IgD-negative memory B cell (primary cell): ENCODE measurements at regions not wholly inside any gene's neighbourhood (a gene's known extent, or its start where the extent isn't known, plus 50 kb on each side); places are given as distances from the start of the nearest gene placed in this dataset.

Source experiments
- H3K27ac Mint-ChIP-seq, 3 donors: one replicate each; pipeline ENCODE4 v1.8.0; 2020 to 2022; ENCODE audit warnings: mild to moderate bottlenecking in 3 of 3, mixed read lengths in 3 of 3, moderate library complexity in 1 of 3
- H3K27me3 Mint-ChIP-seq: one replicate; pipeline ENCODE4 v1.8.0; 2021; ENCODE audit warnings: mixed read lengths
- H3K36me3 Mint-ChIP-seq: one replicate; pipeline ENCODE4 v1.8.0; 2020; ENCODE audit warnings: mild to moderate bottlenecking, mixed read lengths
- H3K4me1 Mint-ChIP-seq, 3 donors: one replicate each; pipeline ENCODE4 v1.8.0; 2020 to 2022; ENCODE audit warnings: mixed read lengths in 3 of 3, mild to moderate bottlenecking in 1 of 3
- H3K4me3 Mint-ChIP-seq, 4 donors: one replicate each; pipeline ENCODE4 v1.8.0; 2020 to 2022; ENCODE audit warnings: mild to moderate bottlenecking in 4 of 4, mixed read lengths in 4 of 4, moderate library complexity in 3 of 4
- H3K9me3 Mint-ChIP-seq, 3 donors: one replicate each; pipeline ENCODE4 v1.8.0; 2020 to 2021; ENCODE audit warnings: mixed read lengths in 3 of 3, mild to moderate bottlenecking in 1 of 3

DNA sequence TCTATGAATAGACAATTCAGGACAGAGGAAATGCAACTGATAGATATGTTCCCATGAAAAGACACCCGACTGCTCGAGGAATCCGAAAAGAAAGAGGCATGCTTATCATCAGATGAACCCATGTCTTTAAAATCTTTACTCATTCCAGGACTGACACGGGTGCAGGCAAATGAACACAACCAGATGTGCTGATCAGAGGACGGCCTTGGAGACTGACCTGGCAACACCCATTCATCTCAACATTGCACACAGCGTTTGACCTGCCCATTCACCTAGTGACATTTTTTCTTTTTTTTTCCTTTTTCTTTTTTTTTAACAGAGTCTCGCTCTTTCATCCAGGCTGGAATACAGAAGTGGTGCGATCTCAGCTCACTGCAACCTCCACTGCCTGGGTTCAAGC, 377.5 kb downstream of the EIPR1 start:
- peaks cover 0 to 6% (median 0%) of the 10 kb centered on the region in 3 donors for H3K4me1 Mint-ChIP-seq
- H3K36me3 Mint-ChIP-seq = no peaks in the 10 kb centered on the region
- H3K4me3 Mint-ChIP-seq = no peak overlapping the region
- peaks cover 0 to 2% (median 0%) of the 10 kb centered on the region in 3 donors for H3K9me3 Mint-ChIP-seq
- H3K27me3 Mint-ChIP-seq = peaks cover under 1% of the 10 kb centered on the region
- no peak overlapping the region for H3K27ac Mint-ChIP-seq

DNA sequence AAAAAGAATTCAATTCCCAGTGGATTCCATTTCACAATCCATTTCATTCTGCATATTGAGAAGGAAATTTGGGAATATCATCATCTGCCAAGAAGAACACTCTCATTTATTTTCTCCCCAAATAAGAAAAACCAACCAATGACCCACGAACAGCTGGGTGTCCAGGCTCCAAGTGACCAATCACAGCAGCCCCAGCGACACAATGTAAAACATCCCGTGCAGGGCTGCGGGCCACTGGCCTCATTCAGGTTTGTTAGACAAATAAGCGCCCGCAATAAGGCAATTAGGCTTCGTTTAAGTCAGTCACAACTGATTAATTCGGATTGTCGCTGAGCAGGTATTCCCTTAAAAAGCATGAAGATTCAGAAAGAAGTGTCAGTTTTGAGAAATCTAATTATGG, 378.6 kb downstream of the EIPR1 start:
- Mint-ChIP-seq H3K4me1 (peaks cover 0 to 6% (median 0%) of the 10 kb centered on the region in 3 donors), H3K36me3 (no peaks in the 10 kb centered on the region), H3K4me3 (no peak overlapping the region), H3K27me3 (peaks cover 2% of the 10 kb centered on the region), H3K27ac (no peak overlapping the region), H3K9me3 (no peaks in the 10 kb centered on the region)

DNA sequence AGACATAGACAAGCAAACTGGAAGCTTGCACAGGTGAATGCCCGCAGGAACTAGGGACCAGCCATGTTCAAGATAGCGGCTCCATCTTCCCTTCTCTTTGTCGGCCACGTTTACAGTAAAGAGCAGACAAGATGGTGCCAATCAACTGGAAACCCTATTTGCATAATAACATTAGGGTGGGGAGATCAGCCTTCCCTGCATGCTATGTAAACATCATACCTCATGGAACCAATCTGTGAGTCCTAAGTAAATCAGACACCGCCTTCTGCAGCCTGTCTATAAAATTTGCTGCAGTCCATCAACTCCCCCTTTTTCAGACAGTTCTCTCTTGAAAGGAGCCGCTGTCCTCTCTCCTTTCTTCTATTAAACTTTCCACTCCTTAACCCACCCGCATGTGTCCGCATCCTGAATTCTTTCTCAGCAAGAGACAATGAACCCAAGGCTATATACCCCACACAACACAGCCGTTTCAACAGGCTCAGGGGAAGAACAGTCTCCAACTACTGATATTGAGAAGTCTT, 384.4 kb downstream of the EIPR1 start:
- peaks cover 2% of the 10 kb centered on the region for H3K27me3 Mint-ChIP-seq
- H3K36me3 Mint-ChIP-seq = no peaks in the 10 kb centered on the region
- H3K27ac Mint-ChIP-seq = no peak overlapping the region
- peaks cover 0 to 5% (median 3%) of the 10 kb centered on the region in 3 donors for H3K9me3 Mint-ChIP-seq
- H3K4me3 Mint-ChIP-seq = no peak overlapping the region
- H3K4me1 Mint-ChIP-seq = peaks cover 0 to 1% (median 0%) of the 10 kb centered on the region in 3 donors

DNA sequence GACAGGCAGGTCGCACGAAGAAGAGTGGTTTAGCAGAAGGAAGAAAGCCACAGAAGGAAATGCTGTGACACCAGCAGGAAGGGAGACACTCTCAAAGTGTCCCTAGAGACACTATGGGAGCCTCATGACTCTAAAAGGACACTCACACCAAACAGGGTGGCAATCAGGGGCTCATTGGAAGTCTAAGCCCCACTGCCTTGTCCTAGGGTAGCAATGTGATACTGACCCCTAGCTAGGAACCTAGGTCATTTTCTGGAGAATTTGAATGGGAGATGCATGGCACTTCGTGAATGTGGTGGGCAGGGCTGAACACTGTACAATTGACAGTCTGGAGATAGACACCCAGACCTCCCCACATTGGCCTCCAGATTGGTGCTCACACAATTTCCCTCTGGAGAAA, 385.0 kb downstream of the EIPR1 start:
- Mint-ChIP-seq H3K27me3 (peaks cover 2% of the 10 kb centered on the region), H3K4me3 (no peak overlapping the region), H3K9me3 (peaks cover 0 to 8% (median 6%) of the 10 kb centered on the region in 3 donors), H3K4me1 (peaks cover 0 to 1% (median 0%) of the 10 kb centered on the region in 3 donors), H3K27ac (no peak overlapping the region), H3K36me3 (no peaks in the 10 kb centered on the region)

DNA sequence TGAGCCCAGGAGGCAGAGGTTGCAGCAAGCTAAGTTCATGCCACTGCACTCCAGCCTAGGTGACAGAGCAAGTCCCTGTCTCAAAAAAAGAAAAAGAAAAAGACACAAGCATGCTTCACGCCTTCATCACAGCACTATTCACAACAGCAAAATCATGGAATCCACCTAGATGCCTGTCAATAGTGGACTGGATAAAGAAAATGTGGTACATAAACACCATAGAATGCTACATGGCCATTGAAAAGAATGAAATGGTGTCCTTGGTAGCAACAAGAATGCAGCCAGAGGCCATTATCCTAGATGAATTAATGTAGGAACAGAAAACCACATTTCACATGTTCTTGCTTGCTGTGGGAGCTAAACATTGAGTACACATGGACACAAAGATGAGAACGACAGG, 392.6 kb downstream of the EIPR1 start:
- Mint-ChIP-seq H3K9me3 (peaks cover 0 to 15% (median 10%) of the 10 kb centered on the region in 3 donors), H3K27me3 (no peaks in the 10 kb centered on the region), H3K4me1 (no peaks in the 10 kb centered on the region), H3K36me3 (no peaks in the 10 kb centered on the region), H3K27ac (no peak overlapping the region), H3K4me3 (no peak overlapping the region)

DNA sequence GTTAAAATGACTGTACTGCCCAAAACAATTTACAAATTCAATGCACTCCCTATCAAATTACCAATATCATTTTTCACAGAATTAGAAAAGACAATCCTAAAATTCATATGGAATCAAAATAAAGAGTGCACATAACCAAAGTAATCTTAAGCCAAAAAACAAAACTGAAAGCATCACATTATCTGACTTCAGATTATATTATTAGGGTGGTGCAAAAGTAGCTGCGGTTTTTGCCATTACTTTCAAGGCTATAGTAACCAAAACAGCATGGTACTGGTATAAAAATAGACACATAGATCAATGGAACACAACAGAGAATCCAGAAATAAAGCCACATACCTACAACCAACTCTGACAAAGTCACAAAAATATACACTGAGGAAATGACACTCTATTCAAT, 396.6 kb downstream of the EIPR1 start:
- Mint-ChIP-seq H3K36me3 (no peaks in the 10 kb centered on the region), H3K27me3 (no peaks in the 10 kb centered on the region), H3K27ac (no peak overlapping the region), H3K9me3 (peaks cover 5 to 10% (median 6%) of the 10 kb centered on the region in 3 donors), H3K4me3 (no peak overlapping the region), H3K4me1 (no peaks in the 10 kb centered on the region)

DNA sequence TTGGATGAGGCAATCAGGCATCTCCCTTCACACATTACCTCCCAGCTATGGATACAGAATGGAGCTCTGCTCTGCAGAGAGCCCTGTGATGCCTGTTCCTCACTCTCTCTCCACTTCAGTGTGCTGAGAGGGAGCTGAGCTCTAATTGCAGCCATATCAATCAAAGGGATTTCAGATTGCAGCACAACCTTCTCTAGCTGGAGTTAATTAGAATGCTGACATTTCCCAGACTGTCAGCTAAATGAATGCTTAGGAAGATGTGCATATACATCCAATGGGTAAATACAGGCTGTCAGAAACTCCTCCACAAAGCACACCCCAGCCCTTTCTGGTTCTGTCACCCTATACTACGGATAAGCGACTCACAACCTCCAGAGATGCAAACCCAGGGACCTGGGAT, 402.6 kb downstream of the EIPR1 start:
- H3K4me3 Mint-ChIP-seq = no peak overlapping the region
- H3K27ac Mint-ChIP-seq = no peak overlapping the region
- H3K36me3 Mint-ChIP-seq = no peaks in the 10 kb centered on the region
- H3K4me1 Mint-ChIP-seq = no peaks in the 10 kb centered on the region
- H3K27me3 Mint-ChIP-seq = peaks cover 2% of the 10 kb centered on the region
- peaks cover 2 to 7% (median 5%) of the 10 kb centered on the region in 3 donors for H3K9me3 Mint-ChIP-seq

DNA sequence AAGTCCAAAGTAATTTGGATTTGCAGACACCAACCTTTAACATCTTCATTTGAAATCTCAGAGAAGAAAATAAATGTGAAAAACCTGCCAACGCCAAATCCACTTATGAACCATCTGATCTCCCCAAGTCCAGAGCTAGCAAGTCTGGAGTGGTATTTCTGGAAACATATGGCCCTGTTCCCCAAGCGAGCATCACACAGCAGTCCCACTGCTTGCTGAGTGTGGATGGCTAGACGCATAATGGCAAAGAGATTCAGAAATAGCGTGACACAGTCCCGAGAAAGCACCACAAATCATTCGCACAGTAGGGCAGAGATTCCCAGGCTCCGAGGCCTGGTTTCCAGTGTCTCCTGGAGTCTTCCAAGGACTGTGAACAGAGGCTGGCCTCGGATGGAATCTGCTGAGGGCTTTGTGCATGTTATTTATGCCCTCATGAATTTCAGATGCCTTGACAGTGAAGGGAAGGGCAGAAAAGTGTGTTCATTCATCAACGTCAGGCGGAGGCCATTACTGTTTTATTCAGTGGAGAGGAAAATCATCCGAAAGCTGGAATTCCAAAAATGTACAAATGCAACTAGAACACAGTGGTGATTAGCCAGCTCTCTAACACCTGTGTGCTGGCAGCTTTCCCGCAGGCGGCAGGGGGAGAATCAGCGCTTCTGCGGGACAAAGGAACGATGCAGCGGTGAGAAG, 417.0 kb downstream of the EIPR1 start:
- Mint-ChIP-seq H3K36me3 (peaks cover 2% of the 10 kb centered on the region), H3K9me3 (peaks cover 3 to 7% (median 4%) of the 10 kb centered on the region in 3 donors), H3K27ac (no peak overlapping the region), H3K4me3 (no peak overlapping the region), H3K27me3 (no peaks in the 10 kb centered on the region), H3K4me1 (no peaks in the 10 kb centered on the region)

DNA sequence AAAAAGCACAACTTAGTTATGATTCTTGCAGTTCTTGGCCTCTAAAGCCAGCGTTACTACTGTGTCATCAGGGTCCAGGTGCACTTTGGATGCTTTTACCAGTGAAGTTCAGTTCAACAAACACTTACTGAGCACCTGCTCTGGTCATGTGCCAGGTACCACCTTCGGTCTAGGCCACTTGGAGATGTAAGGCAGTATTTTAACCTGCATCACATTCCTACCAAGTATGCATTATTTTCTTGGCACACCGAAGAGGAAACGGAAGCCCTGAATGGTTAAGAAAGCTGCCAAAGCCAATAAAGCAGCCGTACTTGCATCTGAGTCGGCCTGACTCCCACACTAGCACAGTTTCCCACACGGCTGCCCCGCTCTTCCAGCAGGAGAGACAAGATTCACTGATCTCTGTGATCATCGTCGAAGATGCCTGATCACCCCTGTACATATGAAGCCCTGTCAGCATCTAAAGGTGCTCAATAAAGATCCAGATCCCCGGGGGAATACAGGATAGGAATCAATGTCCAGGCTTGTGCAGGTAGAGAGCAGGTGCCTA, 427.1 kb downstream of the EIPR1 start:
- Mint-ChIP-seq H3K4me3 (no peak overlapping the region), H3K9me3 (peaks cover 0 to 2% (median 2%) of the 10 kb centered on the region in 3 donors), H3K27me3 (peaks cover 4% of the 10 kb centered on the region), H3K36me3 (peaks cover 3% of the 10 kb centered on the region), H3K27ac (no peak overlapping the region), H3K4me1 (peaks cover 0 to 2% (median 0%) of the 10 kb centered on the region in 3 donors)

DNA sequence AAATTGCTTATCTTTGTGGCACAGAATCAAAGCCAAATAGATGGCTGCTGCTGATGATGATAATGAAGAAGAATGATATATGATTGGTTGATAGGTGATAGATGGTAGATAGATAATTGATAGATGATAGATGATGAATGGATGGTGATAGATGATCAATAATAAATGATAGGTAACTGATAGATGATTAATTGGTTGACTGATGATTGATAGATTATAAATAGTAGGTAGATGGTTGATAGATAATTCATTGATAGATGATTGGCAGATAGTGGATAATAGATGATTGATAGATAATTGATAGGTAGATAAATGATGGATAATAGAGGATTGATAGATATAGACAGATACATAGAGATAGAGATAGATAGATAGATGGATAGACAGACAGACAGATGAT, 430.2 kb downstream of the EIPR1 start:
- no peaks in the 10 kb centered on the region for H3K4me1 Mint-ChIP-seq
- peaks cover 0 to 7% (median 3%) of the 10 kb centered on the region in 3 donors for H3K9me3 Mint-ChIP-seq
- H3K4me3 Mint-ChIP-seq = no peak overlapping the region
- H3K27me3 Mint-ChIP-seq = peaks cover 4% of the 10 kb centered on the region
- H3K36me3 Mint-ChIP-seq = no peaks in the 10 kb centered on the region
- no peak overlapping the region for H3K27ac Mint-ChIP-seq

DNA sequence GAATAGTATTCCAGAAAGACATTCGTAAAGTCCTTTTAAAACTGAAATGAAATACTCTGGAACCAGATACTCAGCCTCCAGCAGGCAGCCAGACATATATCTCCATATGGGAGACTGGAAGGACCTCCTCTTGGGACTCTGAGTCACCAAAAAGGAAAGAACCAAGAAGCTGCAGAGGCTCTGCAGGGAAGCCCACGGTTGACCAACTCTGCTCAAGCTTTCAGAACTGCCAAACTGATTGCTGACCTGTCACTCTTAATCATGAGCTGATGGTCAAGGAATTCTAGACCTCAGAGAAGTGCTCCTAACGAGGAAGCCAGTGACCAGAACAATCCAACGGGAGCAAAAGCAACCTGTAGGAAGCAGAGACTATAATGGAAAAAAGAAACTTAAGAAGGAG, 434.7 kb downstream of the EIPR1 start:
- H3K36me3 Mint-ChIP-seq = no peaks in the 10 kb centered on the region
- H3K4me3 Mint-ChIP-seq = no peak overlapping the region
- peaks cover 2% of the 10 kb centered on the region for H3K27me3 Mint-ChIP-seq
- no peaks in the 10 kb centered on the region for H3K4me1 Mint-ChIP-seq
- peaks cover 3 to 7% (median 3%) of the 10 kb centered on the region in 3 donors for H3K9me3 Mint-ChIP-seq
- no peak overlapping the region for H3K27ac Mint-ChIP-seq

DNA sequence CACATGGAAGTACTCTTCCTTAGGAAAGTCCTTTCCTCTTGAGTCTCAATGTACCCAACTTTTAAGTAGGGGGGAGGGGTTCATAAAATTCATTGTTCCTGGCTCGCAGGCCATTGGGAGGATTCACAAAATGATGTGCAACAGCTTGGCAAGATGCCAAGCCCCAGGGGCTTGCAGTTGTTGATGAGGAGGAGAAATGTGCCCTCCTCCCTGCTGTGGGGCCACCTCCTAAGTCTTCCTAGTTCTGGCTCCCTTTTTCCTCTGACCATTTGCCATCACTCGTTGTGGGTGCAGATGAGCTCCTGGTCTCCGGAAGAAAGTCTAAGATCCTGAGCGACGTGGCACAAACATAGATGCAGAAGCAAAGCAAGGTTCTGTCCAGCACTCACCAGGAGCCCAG, 435.4 kb downstream of the EIPR1 start:
- H3K9me3 Mint-ChIP-seq = peaks cover 3 to 7% (median 3%) of the 10 kb centered on the region in 3 donors
- peaks cover 2% of the 10 kb centered on the region for H3K27me3 Mint-ChIP-seq
- no peak overlapping the region for H3K27ac Mint-ChIP-seq
- no peaks in the 10 kb centered on the region for H3K4me1 Mint-ChIP-seq
- no peaks in the 10 kb centered on the region for H3K36me3 Mint-ChIP-seq
- no peak overlapping the region for H3K4me3 Mint-ChIP-seq

DNA sequence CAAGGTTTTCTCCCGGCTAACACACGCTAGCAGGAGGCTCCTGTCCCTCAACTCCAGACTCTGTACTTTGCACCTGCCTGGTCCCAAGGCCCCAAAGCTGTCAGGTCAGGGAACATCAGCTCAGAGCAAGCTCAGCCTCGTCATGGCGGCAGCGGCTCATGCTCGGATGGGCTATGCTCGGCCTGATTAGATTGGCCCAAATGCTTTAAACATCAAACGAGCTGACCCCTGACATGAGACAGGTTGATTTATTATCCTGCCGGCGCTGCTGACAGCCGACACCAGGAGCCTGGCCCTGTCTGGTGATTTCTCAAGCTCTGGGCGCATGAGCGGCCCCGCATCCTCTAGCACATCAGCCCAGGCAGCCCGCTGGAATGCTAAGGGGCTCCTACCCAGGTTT, 436.4 kb downstream of the EIPR1 start:
- no peak overlapping the region for H3K27ac Mint-ChIP-seq
- H3K4me3 Mint-ChIP-seq = no peak overlapping the region
- peaks cover 2% of the 10 kb centered on the region for H3K27me3 Mint-ChIP-seq
- no peaks in the 10 kb centered on the region for H3K36me3 Mint-ChIP-seq
- H3K4me1 Mint-ChIP-seq = no peaks in the 10 kb centered on the region
- H3K9me3 Mint-ChIP-seq = peaks cover 3 to 7% (median 3%) of the 10 kb centered on the region in 3 donors

DNA sequence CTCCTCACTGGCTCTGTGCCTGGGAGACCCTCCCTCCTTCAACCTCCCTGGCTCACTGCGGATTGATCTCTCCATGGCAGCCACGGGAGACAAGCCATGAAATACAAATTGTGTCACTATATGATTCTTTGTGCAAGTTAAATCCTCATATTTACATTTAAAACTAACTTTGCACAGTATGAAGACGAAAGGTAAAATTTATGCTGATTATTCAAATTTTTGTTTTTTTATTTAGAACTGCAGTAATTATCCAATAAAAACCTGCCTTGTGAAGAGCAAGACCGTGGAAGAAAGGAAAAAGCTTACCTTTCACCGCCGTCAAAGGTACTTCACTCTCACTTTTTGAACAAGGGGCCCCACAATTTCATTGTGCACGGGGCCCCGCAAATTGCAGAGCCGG, 436.9 kb downstream of the EIPR1 start:
- Mint-ChIP-seq H3K9me3 (peaks cover 3 to 7% (median 3%) of the 10 kb centered on the region in 3 donors), H3K4me1 (no peaks in the 10 kb centered on the region), H3K36me3 (no peaks in the 10 kb centered on the region), H3K27ac (no peak overlapping the region), H3K27me3 (peaks cover 2% of the 10 kb centered on the region), H3K4me3 (no peak overlapping the region)

DNA sequence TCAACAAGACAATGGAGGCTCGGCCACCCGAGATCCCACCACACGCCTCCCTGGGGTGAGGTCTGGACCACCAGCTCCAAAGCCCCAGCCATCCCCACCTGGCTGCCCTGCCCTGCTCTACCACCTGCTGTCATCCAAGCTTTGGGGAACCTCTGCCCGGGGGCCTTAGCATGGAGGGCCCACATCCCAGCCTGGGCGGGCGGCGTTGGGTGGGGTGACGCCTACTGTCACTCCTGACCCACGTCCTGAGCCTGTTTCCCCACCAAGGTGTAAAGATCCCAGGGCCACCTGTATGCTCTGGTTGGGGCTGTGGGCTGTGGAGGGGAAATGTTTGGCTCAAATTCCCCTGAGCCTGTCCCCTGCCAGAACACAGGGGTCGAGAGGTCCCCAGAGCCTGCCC, 437.6 kb downstream of the EIPR1 start:
- Mint-ChIP-seq H3K36me3 (no peaks in the 10 kb centered on the region), H3K9me3 (peaks cover under 1 to 3% (median under 1%) of the 10 kb centered on the region in 3 donors), H3K4me3 (no peak overlapping the region), H3K4me1 (no peaks in the 10 kb centered on the region), H3K27ac (no peak overlapping the region), H3K27me3 (peaks cover 2% of the 10 kb centered on the region)
